GM23338 (cell line): ENCODE measurements at regions not wholly inside any gene's neighbourhood (a gene's known extent, or its start where the extent isn't known, plus 50 kb on each side); places are given as distances from the start of the nearest gene placed in this dataset.
A peak's percentile ranks its signal among the peaks of the same experiment; 100 is the strongest.

Experiments
- ATAC-seq: fragments of 200-7000 bp; cut with Tn5 transposase; 3 replicates; pipeline ENCODE4 v1.9.1; 2020
- DNase-seq: peaks from one replicate; pipeline ENCODE4 v3.0.0-alpha.2; 2015; ENCODE audit warnings: low spot score
- H2AFZ ChIP-seq: fragments of 200-600 bp; sonication (generic); 2 replicates; pipeline ENCODE4 v1.8.0; 2016; ENCODE audit warnings: antibody characterized with exemption, mild to moderate bottlenecking, moderate library complexity
- H3F3A ChIP-seq: fragments of 200-600 bp; sonication (generic); replicated peaks from 2 replicates; pipeline ENCODE4 v1.8.0; 2017; ENCODE audit warnings: antibody characterized with exemption, mixed run types, low read depth
- H3K27ac ChIP-seq: fragments of 200-600 bp; sonication (generic); 2 replicates; pipeline ENCODE4 v1.6.1; 2016; ENCODE audit warnings: low read depth
- H3K27me3 ChIP-seq: fragments of 200-600 bp; sonication (generic); 2 replicates; pipeline ENCODE4 v1.8.0; 2016; ENCODE audit warnings: mild to moderate bottlenecking, mixed run types, moderate library complexity; ENCODE audit not compliant: insufficient read depth
- H3K36me3 ChIP-seq: fragments of 200-600 bp; sonication (generic); 2 replicates; pipeline ENCODE4 v1.8.0; 2016; ENCODE audit warnings: mild to moderate bottlenecking; ENCODE audit not compliant: insufficient read depth
- H3K4me1 ChIP-seq: fragments of 200-600 bp; sonication (generic); 2 replicates; pipeline ENCODE4 v1.8.0; 2016; ENCODE audit warnings: mild to moderate bottlenecking, moderate library complexity; ENCODE audit not compliant: insufficient read depth
- H3K4me2 ChIP-seq: fragments of 200-600 bp; sonication (generic); 2 replicates; pipeline ENCODE4 v1.7.1; 2017; ENCODE audit warnings: mixed run types
- H3K4me3 ChIP-seq: fragments of 200-600 bp; sonication (generic); 2 replicates; pipeline ENCODE4 v1.6.1; 2016; ENCODE audit warnings: mixed run types
- H3K79me2 ChIP-seq: fragments of 200-600 bp; sonication (generic); replicated peaks from 2 replicates; pipeline ENCODE4 v1.8.0; 2017; ENCODE audit warnings: mild to moderate bottlenecking; ENCODE audit not compliant: insufficient read depth
- H3K9me2 ChIP-seq: fragments of 200-600 bp; sonication (generic); 2 replicates; pipeline ENCODE4 v1.8.0; 2017; ENCODE audit not compliant: insufficient read depth
- H4K20me1 ChIP-seq: fragments of 200-600 bp; sonication (generic); replicated peaks from 2 replicates; pipeline ENCODE4 v1.8.0; 2017; ENCODE audit warnings: mild to moderate bottlenecking; ENCODE audit not compliant: insufficient read depth
- H3K27ac Mint-ChIP-seq: 2 replicates; pipeline ENCODE4 v1.8.0; 2020; ENCODE audit warnings: inconsistent platforms, mild to moderate bottlenecking, moderate library complexity, mixed read lengths
- H3K27me3 Mint-ChIP-seq: 3 replicates; pipeline ENCODE4 v1.8.0; 2022; ENCODE audit warnings: low read depth, mild to moderate bottlenecking, moderate library complexity, mixed read lengths, inconsistent platforms; ENCODE audit not compliant: insufficient read depth, poor library complexity
- H3K36me3 Mint-ChIP-seq: 3 replicates; pipeline ENCODE4 v1.8.0; 2021; ENCODE audit warnings: low read depth, mild to moderate bottlenecking, inconsistent platforms, moderate library complexity, mixed read lengths
- H3K4me1 Mint-ChIP-seq: 3 replicates; pipeline ENCODE4 v1.8.0; 2020; ENCODE audit warnings: mild to moderate bottlenecking, inconsistent platforms, mixed read lengths
- H3K4me3 Mint-ChIP-seq: 3 replicates; pipeline ENCODE4 v1.8.0; 2021; ENCODE audit warnings: moderate library complexity, mild to moderate bottlenecking, inconsistent platforms, mixed read lengths
- H3K9me3 Mint-ChIP-seq: 3 replicates; pipeline ENCODE4 v1.8.0; 2020; ENCODE audit warnings: moderate library complexity, mild to moderate bottlenecking, inconsistent platforms, mixed read lengths
- EZH2 ChIP-seq: fragments of 200-600 bp; sonication (generic); IDR thresholded peaks from one replicate; pipeline ENCODE4 v1.8.0; 2017; ENCODE audit warnings: antibody characterized with exemption, mild to moderate bottlenecking, low read depth; ENCODE audit not compliant: unreplicated experiment
- POLR2AphosphoS5 ChIP-seq: IDR thresholded peaks from 2 replicates; pipeline ENCODE4 v1.6.1; 2016; ENCODE audit warnings: antibody characterized with exemption, low read depth
- STAT1 ChIP-seq: IDR thresholded peaks from one replicate; pipeline ENCODE4 v1.6.1; 2016; ENCODE audit warnings: antibody characterized with exemption; ENCODE audit not compliant: unreplicated experiment
- ZNF114 ChIP-seq: fragments of 250-450 bp; sonication (Bioruptor Pico); IDR thresholded peaks from 2 replicates; pipeline ENCODE4 v1.5.0; 2020; ENCODE audit warnings: mild to moderate bottlenecking, moderate library complexity
- ZNF331 ChIP-seq: fragments of 250-450 bp; sonication (Bioruptor Pico); IDR thresholded peaks from 2 replicates; pipeline ENCODE4 v1.5.0; 2020; ENCODE audit warnings: low read depth, mild to moderate bottlenecking, moderate library complexity
- ZNF462 ChIP-seq: fragments of 250-450 bp; sonication (Bioruptor Pico); IDR thresholded peaks from 2 replicates; pipeline ENCODE4 v1.5.0; 2020; ENCODE audit warnings: mild to moderate bottlenecking, moderate library complexity
- TF ChIP-seq, protein P1 (sequence below), 2 experiments: fragments of 200-600 bp in 1 of 2; sonication (generic) in 1 of 2; conservative IDR thresholded peaks; 2 replicates each; pipeline versions ENCODE4 v1.5.1 to v1.6.1; 2016 to 2017; ENCODE audit warnings: antibody characterized with exemption in 2 of 2, low read depth in 2 of 2, mild to moderate bottlenecking in 2 of 2, moderate library complexity in 1 of 2
- TF ChIP-seq, protein P2 (sequence below): IDR thresholded peaks from 2 replicates; pipeline ENCODE4 v1.6.1; 2016; ENCODE audit warnings: antibody characterized with exemption
- TF ChIP-seq, protein P3 (sequence below): IDR thresholded peaks from one replicate; pipeline ENCODE4 v1.6.1; 2018; ENCODE audit warnings: antibody characterized with exemption; ENCODE audit not compliant: unreplicated experiment

DNA sequence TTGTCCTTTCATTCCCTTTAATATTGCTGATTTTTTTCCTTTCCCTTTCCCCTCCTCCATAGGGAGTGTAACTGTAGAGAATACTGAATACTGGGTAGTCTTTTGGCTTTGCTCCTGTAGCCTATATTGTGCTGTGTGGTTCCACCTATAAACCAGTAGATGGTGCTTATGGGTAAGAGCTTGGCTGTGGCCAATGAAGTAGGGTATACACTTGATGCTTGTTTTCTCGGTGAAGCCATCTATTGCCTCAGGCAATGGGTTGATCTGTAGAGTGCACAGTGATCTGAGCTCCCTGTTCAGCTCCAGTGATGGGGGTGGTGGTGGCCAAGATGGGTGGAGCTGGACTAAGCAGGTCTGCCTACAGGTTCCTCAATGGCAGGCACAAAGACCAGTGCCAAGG lies 203.3 kb upstream of the IMPG1 start:
- Histone ChIP-seq H3K4me2 (no peak overlapping the region), H3K36me3 (no peaks in the 10 kb centered on the region), H3F3A (no peaks in the 10 kb centered on the region), H3K9me2 (no peaks in the 10 kb centered on the region; the same call in 1 of the 2 replicates), H3K27me3 (no peaks in the 10 kb centered on the region), H3K4me3 (no peak overlapping the region), H2AFZ (no peak overlapping the region; the same call in 1 of the 2 replicates), H4K20me1 (no peaks in the 10 kb centered on the region), H3K79me2 (no peaks in the 10 kb centered on the region), H3K4me1 (no peaks in the 10 kb centered on the region), H3K27ac (no peak overlapping the region)
- Mint-ChIP-seq H3K27ac (no peak overlapping the region), H3K36me3 (0 out of 3 replicates have a peak, but pooled peaks cover 1% of the 10 kb centered on the region), H3K27me3 (peaks cover 2% of the 10 kb centered on the region), H3K4me3 (no peak overlapping the region), H3K9me3 (peaks cover 16% of the 10 kb centered on the region), H3K4me1 (no peaks in the 10 kb centered on the region)
- DNase-seq, result peak; percentile 58
- TF ChIP-seq, protein P1, sequence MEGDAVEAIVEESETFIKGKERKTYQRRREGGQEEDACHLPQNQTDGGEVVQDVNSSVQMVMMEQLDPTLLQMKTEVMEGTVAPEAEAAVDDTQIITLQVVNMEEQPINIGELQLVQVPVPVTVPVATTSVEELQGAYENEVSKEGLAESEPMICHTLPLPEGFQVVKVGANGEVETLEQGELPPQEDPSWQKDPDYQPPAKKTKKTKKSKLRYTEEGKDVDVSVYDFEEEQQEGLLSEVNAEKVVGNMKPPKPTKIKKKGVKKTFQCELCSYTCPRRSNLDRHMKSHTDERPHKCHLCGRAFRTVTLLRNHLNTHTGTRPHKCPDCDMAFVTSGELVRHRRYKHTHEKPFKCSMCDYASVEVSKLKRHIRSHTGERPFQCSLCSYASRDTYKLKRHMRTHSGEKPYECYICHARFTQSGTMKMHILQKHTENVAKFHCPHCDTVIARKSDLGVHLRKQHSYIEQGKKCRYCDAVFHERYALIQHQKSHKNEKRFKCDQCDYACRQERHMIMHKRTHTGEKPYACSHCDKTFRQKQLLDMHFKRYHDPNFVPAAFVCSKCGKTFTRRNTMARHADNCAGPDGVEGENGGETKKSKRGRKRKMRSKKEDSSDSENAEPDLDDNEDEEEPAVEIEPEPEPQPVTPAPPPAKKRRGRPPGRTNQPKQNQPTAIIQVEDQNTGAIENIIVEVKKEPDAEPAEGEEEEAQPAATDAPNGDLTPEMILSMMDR (conservative IDR thresholded peaks at IDR 0.05; ENCODE audit: low read depth in 2 of 2), result peak; percentile 59 to 69
- TF ChIP-seq EZH2, result no peak
- peak; percentile 90 for ATAC-seq

DNA sequence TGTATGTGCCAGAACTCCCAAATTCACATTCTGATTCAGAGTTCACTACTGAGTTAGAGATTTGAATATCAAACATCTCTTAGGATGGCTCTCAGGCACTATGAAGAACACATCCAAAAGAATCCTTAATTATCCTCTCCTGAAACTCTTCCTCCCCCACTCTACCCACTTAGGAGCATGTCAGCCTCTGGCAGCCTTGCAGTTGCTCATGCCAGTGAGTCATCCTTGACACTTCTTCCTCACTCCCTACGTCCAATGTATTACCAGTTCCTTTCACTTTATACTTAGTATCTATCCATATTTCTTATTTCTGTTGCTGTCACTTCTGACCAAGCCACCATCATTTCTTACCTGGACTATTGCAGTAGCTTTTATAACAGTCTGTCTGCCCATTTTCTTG lies 192.0 kb upstream of the IMPG1 start:
- H3K4me1 Mint-ChIP-seq, result peaks cover 9% of the 10 kb centered on the region; the same call in 2 of the 3 replicates
- no peak overlapping the region for H3K4me2 ChIP-seq
- H3K9me3 Mint-ChIP-seq, result peaks cover 70% of the 10 kb centered on the region
- no peak overlapping the region for H3K27ac Mint-ChIP-seq
- H3K27me3 Mint-ChIP-seq, result no peaks in the 10 kb centered on the region
- H2AFZ ChIP-seq, result no peak overlapping the region
- peaks cover 14% of the 10 kb centered on the region; the same call in 1 of the 2 replicates for H3K36me3 ChIP-seq
- DNase-seq (no peak), ATAC-seq (no peak)
- H3K4me1 ChIP-seq, result 0 out of 2 replicates have a peak, but pooled peaks cover 6% of the 10 kb centered on the region
- H3K27me3 ChIP-seq, result no peaks in the 10 kb centered on the region
- H3K9me2 ChIP-seq, result peaks cover 11% of the 10 kb centered on the region; the same call in 1 of the 2 replicates
- no peak overlapping the region for H3K27ac ChIP-seq
- no peaks in the 10 kb centered on the region for H3K79me2 ChIP-seq
- H3F3A ChIP-seq, result no peaks in the 10 kb centered on the region
- H3K4me3 Mint-ChIP-seq, result no peak overlapping the region
- no peaks in the 10 kb centered on the region for H4K20me1 ChIP-seq
- peaks cover 41% of the 10 kb centered on the region for H3K36me3 Mint-ChIP-seq
- H3K4me3 ChIP-seq, result no peak overlapping the region
- TF ChIP-seq ZNF462 (CRISPR knock-in tag) (no peak), EZH2 (no peak), POLR2AphosphoS5 (no peak), STAT1 (no peak), ZNF114 (CRISPR knock-in tag) (no peak), ZNF331 (CRISPR knock-in tag) (no peak)
- TF ChIP-seq, protein P2, sequence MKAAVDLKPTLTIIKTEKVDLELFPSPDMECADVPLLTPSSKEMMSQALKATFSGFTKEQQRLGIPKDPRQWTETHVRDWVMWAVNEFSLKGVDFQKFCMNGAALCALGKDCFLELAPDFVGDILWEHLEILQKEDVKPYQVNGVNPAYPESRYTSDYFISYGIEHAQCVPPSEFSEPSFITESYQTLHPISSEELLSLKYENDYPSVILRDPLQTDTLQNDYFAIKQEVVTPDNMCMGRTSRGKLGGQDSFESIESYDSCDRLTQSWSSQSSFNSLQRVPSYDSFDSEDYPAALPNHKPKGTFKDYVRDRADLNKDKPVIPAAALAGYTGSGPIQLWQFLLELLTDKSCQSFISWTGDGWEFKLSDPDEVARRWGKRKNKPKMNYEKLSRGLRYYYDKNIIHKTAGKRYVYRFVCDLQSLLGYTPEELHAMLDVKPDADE, result no peak
- TF ChIP-seq, protein P3, sequence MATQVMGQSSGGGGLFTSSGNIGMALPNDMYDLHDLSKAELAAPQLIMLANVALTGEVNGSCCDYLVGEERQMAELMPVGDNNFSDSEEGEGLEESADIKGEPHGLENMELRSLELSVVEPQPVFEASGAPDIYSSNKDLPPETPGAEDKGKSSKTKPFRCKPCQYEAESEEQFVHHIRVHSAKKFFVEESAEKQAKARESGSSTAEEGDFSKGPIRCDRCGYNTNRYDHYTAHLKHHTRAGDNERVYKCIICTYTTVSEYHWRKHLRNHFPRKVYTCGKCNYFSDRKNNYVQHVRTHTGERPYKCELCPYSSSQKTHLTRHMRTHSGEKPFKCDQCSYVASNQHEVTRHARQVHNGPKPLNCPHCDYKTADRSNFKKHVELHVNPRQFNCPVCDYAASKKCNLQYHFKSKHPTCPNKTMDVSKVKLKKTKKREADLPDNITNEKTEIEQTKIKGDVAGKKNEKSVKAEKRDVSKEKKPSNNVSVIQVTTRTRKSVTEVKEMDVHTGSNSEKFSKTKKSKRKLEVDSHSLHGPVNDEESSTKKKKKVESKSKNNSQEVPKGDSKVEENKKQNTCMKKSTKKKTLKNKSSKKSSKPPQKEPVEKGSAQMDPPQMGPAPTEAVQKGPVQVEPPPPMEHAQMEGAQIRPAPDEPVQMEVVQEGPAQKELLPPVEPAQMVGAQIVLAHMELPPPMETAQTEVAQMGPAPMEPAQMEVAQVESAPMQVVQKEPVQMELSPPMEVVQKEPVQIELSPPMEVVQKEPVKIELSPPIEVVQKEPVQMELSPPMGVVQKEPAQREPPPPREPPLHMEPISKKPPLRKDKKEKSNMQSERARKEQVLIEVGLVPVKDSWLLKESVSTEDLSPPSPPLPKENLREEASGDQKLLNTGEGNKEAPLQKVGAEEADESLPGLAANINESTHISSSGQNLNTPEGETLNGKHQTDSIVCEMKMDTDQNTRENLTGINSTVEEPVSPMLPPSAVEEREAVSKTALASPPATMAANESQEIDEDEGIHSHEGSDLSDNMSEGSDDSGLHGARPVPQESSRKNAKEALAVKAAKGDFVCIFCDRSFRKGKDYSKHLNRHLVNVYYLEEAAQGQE, result no peak
